AG04449 (cell line): ENCODE measurements at regions not wholly inside any gene's neighbourhood (a gene's known extent, or its start where the extent isn't known, plus 50 kb on each side); places are given as distances from the start of the nearest gene placed in this dataset.

Experiments used
- CTCF ChIA-PET: fragments of 350-600 bp; formaldehyde crosslinking; extraction: SDS; loops from one replicate; lab custom pipeline; 2021; ENCODE audit warnings: antibody characterized with exemption; lab: Yijun Ruan, JAX
- POLR2A ChIA-PET: fragments of 400-600, 350-600 bp; formaldehyde crosslinking; extraction: SDS; loops from one replicate; lab custom pipeline; 2020; ENCODE audit warnings: antibody characterized with exemption, inconsistent platforms; lab: Yijun Ruan, JAX
- DNase-seq: peaks from one replicate; pipeline ENCODE4 v3.0.0-alpha.2; 2010; ENCODE audit warnings: low read depth, low spot score
- H3K4me3 ChIP-seq: 2 replicates; pipeline ENCODE4 v1.5.1; 2011; ENCODE audit warnings: low read depth, mild to moderate bottlenecking, control low read depth, low read length
- TF ChIP-seq, protein P1 (sequence below): IDR thresholded peaks from one replicate; pipeline ENCODE4 v1.5.1; 2011; ENCODE audit warnings: mild to moderate bottlenecking, moderate library complexity, low read length, control low read depth, inconsistent platforms; ENCODE audit not compliant: insufficient read depth; ENCODE audit errors: missing control alignments

DNA sequence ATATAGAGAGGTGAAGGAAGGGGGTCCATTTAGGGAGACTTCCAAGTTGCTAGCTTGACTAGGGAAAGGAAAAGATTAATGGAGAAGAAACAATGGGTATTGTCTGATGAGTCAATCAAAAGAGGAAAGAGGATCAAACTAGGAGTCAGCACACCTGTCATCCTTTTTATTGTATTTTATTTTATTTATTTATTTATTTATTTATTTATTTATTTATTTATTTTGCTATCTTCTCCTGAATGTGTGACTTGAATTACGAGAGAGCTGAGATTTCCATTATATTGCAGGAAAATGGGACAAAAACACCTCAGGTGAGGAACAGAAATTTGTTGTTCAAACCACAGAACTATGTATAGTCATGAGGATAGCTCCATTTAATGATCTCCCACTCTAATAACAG is 58.9 kb downstream of the NUDT11 start:
- CTCF ChIA-PET: no interaction called here
- TF ChIP-seq, protein P1, sequence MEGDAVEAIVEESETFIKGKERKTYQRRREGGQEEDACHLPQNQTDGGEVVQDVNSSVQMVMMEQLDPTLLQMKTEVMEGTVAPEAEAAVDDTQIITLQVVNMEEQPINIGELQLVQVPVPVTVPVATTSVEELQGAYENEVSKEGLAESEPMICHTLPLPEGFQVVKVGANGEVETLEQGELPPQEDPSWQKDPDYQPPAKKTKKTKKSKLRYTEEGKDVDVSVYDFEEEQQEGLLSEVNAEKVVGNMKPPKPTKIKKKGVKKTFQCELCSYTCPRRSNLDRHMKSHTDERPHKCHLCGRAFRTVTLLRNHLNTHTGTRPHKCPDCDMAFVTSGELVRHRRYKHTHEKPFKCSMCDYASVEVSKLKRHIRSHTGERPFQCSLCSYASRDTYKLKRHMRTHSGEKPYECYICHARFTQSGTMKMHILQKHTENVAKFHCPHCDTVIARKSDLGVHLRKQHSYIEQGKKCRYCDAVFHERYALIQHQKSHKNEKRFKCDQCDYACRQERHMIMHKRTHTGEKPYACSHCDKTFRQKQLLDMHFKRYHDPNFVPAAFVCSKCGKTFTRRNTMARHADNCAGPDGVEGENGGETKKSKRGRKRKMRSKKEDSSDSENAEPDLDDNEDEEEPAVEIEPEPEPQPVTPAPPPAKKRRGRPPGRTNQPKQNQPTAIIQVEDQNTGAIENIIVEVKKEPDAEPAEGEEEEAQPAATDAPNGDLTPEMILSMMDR: no peak
- no peak overlapping the region for H3K4me3 ChIP-seq
- no peak for DNase-seq
- POLR2A ChIA-PET: no interaction called here

DNA sequence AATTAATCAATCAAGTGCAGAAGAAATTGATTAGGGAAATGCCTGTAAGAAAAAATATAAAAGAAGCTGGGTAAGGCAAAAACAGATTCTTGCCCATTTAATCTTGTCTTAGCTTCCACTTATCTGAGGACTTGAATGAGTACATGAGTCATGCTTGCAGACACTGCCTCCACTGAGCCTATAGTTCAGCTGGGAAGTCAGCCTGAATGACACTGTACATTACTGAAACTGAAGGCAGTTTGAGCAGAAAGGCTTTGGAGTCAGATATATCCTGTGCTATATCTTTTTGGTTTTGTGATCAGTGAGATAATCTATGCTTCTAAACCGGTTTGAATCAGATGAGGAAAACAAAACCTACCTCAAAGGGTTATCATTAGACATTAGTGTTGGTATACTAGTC is 61.3 kb downstream of the NUDT11 start:
- DNase-seq: no peak
- TF ChIP-seq, protein P1: no peak
- no peak overlapping the region for H3K4me3 ChIP-seq
- ChIA-PET CTCF (interaction anchor here (2.1 kb wide), 1 partner anchor 14 kb away, joined by 5 read pairs; no protein-coding TSS in a partner anchor), POLR2A (no interaction called here)

GRCh38 chrX:51421972-51422597 is 74.3 kb downstream of the NUDT11 start:
- ChIA-PET POLR2A (no interaction called here), CTCF (interaction anchor here (0.6 to 2.7 kb wide), 6 partner anchors 12 to 274 kb away, joined by 3 to 10 read pairs (median 3); no protein-coding TSS in a partner anchor)
- no peak for DNase-seq
- no peak overlapping the region for H3K4me3 ChIP-seq
- TF ChIP-seq, protein P1: no peak

GRCh38 chrX:51420610-51421009 is 75.8 kb downstream of the NUDT11 start:
- TF ChIP-seq, protein P1: peak; percentile 48
- H3K4me3 ChIP-seq: no peak overlapping the region
- CTCF ChIA-PET: interaction anchor here (1.0 to 2.7 kb wide), 4 partner anchors 10 to 85 kb away, joined by 3 to 10 read pairs (median 4); no protein-coding TSS in a partner anchor
- no peak for DNase-seq
- POLR2A ChIA-PET: no interaction called here

DNA sequence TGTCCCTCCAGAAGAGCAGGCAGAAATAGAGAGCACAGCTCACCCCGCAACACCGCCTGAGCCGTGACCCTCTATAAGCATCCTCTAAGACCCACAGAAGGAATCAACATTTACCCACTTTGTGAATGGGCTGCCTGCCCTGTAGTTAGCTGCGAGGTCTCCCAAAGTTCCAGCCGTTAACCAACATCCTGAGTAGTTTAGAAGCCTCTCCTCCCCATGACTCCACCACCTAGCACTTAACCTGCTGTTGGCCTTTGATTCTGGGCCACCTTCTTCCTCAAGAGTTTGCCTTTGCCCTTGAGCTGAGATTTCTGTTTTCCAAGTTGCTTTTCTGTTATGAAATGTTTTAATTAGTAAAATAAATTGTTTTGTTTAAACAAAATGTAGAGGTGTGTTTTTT is 75.8 kb downstream of the NUDT10 start:
- ChIA-PET POLR2A (no interaction called here), CTCF (no interaction called here)
- H3K4me3 ChIP-seq: no peak overlapping the region
- DNase-seq: no peak
- TF ChIP-seq, protein P1: no peak

DNA sequence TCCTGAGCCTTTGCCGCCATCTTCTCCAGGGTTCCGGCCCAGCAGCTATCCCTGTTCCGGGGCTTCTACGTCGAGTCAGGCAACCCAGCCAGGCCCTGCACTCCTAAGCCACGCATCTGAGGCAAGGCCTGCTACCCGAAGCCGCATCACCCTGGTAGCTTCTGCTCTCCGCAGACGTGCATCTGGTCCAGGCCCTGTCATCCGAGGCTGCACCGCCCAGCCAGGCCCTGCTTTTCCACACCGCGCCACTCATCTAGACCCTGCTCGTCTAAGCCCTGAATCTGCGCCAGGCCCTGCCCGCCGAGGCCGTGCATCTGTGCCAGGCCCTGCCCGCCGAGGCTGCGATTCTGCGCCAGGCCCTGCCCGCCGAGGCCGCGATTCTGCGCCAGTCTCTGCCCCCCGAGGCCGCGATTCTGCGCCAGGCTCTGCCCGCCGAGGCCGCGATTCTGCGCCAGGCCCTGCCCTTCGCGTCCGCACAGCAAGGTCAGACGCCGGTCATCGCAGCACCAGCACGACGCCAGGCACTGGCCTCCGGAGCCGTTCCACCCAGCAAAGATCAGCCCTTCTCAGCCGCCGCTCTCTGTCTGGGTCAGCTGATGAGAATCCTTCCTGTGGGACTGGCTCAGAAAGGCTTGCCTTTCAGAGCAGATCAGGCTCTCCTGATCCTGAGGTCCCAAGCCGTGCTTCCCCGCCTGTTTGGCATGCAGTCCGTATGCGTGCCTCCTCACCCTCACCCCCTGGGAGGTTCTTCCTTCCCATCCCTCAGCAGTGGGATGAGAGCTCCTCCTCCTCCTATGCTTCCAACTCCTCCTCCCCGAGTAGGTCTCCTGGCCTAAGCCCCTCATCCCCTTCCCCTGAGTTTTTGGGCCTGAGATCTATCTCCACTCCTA is 75.1 kb downstream of the NUDT10 start:
- ChIA-PET CTCF (no interaction called here), POLR2A (no interaction called here)
- no peak for DNase-seq
- no peak overlapping the region for H3K4me3 ChIP-seq
- TF ChIP-seq, protein P1: no peak
